ENCODE measurements at regions not wholly inside any gene's neighbourhood (a gene's known extent, or its start where the extent isn't known, plus 50 kb on each side); places are given as distances from the start of the nearest gene placed in this dataset.

GRCh38 chr12:89185181-89185580 is 167.1 kb downstream of the DUSP6 start:
- DNase-seq (ENCODE audit: low read depth), result no peak

GRCh38 chr12:89183985-89184435 is 168.3 kb downstream of the DUSP6 start:
- no peak for DNase-seq (ENCODE audit: low read depth)

- peak; percentile 51 for DNase-seq (ENCODE audit: low read depth)
Observed at GRCh38 chr12:89181271-89181920, 170.9 kb downstream of the DUSP6 start.

GRCh38 chr12:89180496-89180895 is 171.8 kb downstream of the DUSP6 start:
- DNase-seq (ENCODE audit: low read depth), result no peak

GRCh38 chr12:89179983-89180382 is 172.3 kb downstream of the DUSP6 start:
- peak; percentile 81 for DNase-seq (ENCODE audit: low read depth)

- DNase-seq (ENCODE audit: low read depth), result no peak
Observed at GRCh38 chr12:89179245-89179644, 173.1 kb downstream of the DUSP6 start.

GRCh38 chr12:89177802-89178395 is 174.4 kb downstream of the DUSP6 start:
- DNase-seq (ENCODE audit: low read depth), result no peak

- DNase-seq (ENCODE audit: low read depth), result no peak
Observed at GRCh38 chr12:89176676-89177075, 175.6 kb downstream of the DUSP6 start.

GRCh38 chr12:89173678-89174077 is 178.6 kb downstream of the DUSP6 start:
- DNase-seq (ENCODE audit: low read depth), result no peak

GRCh38 chr12:89173096-89173495 is 179.2 kb downstream of the DUSP6 start:
- no peak for DNase-seq (ENCODE audit: low read depth)

- no peak for DNase-seq (ENCODE audit: low read depth)
Observed at GRCh38 chr12:89172224-89172623, 180.1 kb downstream of the DUSP6 start.

GRCh38 chr12:89169321-89169720 is 183.0 kb downstream of the DUSP6 start:
- no peak for DNase-seq (ENCODE audit: low read depth)

GRCh38 chr12:89167986-89168385 is 184.3 kb downstream of the DUSP6 start:
- DNase-seq (ENCODE audit: low read depth), result no peak

GRCh38 chr12:89166525-89166934 is 185.8 kb downstream of the DUSP6 start:
- peak; percentile 66 for DNase-seq (ENCODE audit: low read depth)

GRCh38 chr12:89166121-89166520 is 186.2 kb downstream of the DUSP6 start:
- no peak for DNase-seq (ENCODE audit: low read depth)

- DNase-seq (ENCODE audit: low read depth), result no peak
Observed at GRCh38 chr12:89165703-89166102, 186.6 kb downstream of the DUSP6 start.

GRCh38 chr12:89163918-89164317 is 188.4 kb downstream of the DUSP6 start:
- DNase-seq (ENCODE audit: low read depth), result no peak

- DNase-seq (ENCODE audit: low read depth), result peak; percentile 95
Observed at GRCh38 chr12:89162589-89163261, 189.6 kb downstream of the DUSP6 start.

- DNase-seq (ENCODE audit: low read depth), result no peak
Observed at GRCh38 chr12:89161557-89161956, 190.7 kb downstream of the DUSP6 start.

- DNase-seq (ENCODE audit: low read depth), result peak; percentile 94
Observed at GRCh38 chr12:89160716-89161123, 191.6 kb downstream of the DUSP6 start.

- no peak for DNase-seq (ENCODE audit: low read depth)
Observed at GRCh38 chr12:89157413-89157812, 194.9 kb downstream of the DUSP6 start.

- DNase-seq (ENCODE audit: low read depth), result peak; percentile 74
Observed at GRCh38 chr12:89156862-89157262, 195.4 kb downstream of the DUSP6 start.

GRCh38 chr12:89156340-89156739 is 196.0 kb downstream of the DUSP6 start:
- no peak for DNase-seq (ENCODE audit: low read depth)

Measured in Daoy (cell line).